RWPE2 (cell line): ENCODE measurements at regions not wholly inside any gene's neighbourhood (a gene's known extent, or its start where the extent isn't known, plus 50 kb on each side); places are given as distances from the start of the nearest gene placed in this dataset.

Experiments used
- ATAC-seq: fragments of 200-7000 bp; cut with Tn5 transposase; 3 replicates; pipeline ENCODE4 v1.9.1; 2021; ENCODE audit warnings: low read depth
- DNase-seq: peaks from one replicate; pipeline ENCODE4 v3.0.0-alpha.2; 2020; ENCODE audit warnings: low spot score
- H3K27ac ChIP-seq: fragments of 450-650 bp; 2 replicates; pipeline ENCODE4 v1.5.1; 2017; ENCODE audit warnings: mild to moderate bottlenecking; ENCODE audit not compliant: poor library complexity, severe bottlenecking
- H3K27me3 ChIP-seq: fragments of 250-450 bp; sonication (Bioruptor Pico); 2 replicates; pipeline ENCODE4 v1.5.1; 2021; ENCODE audit warnings: mild to moderate bottlenecking, moderate library complexity; ENCODE audit not compliant: insufficient read depth, poor library complexity, severe bottlenecking
- H3K36me3 ChIP-seq: fragments of 250-450 bp; sonication (Bioruptor Pico); 2 replicates; pipeline ENCODE4 v1.5.1; 2020; ENCODE audit warnings: low read depth, mild to moderate bottlenecking, moderate library complexity
- H3K4me1 ChIP-seq: fragments of 250-450 bp; sonication (Bioruptor Pico); 2 replicates; pipeline ENCODE4 v1.5.1; 2021; ENCODE audit warnings: mild to moderate bottlenecking, moderate library complexity; ENCODE audit not compliant: insufficient read depth, poor library complexity, severe bottlenecking
- H3K4me3 ChIP-seq: fragments of 250-450 bp; sonication (Bioruptor Pico); 2 replicates; pipeline ENCODE4 v1.5.1; 2021; ENCODE audit warnings: mild to moderate bottlenecking, moderate library complexity; ENCODE audit not compliant: severe bottlenecking
- H3K9me3 ChIP-seq: fragments of 250-450 bp; sonication (Bioruptor Pico); 2 replicates; pipeline ENCODE4 v1.5.1; 2021; ENCODE audit warnings: mild to moderate bottlenecking, moderate library complexity; ENCODE audit not compliant: severe bottlenecking
- CTCF ChIP-seq: fragments of 450-650 bp; IDR thresholded peaks from one replicate; pipeline ENCODE4 v1.5.1; 2017; ENCODE audit warnings: mild to moderate bottlenecking, moderate library complexity; ENCODE audit not compliant: poor library complexity, severe bottlenecking

GRCh38 chr18:73261243-73261642, 393.5 kb upstream of the NETO1 start:
- TF ChIP-seq CTCF = no peak
- no peak for ATAC-seq
- H3K27me3 ChIP-seq = no peaks in the 10 kb centered on the region
- H3K36me3 ChIP-seq = no peaks in the 10 kb centered on the region
- H3K27ac ChIP-seq = no peak overlapping the region
- no peak overlapping the region for H3K4me3 ChIP-seq
- no peaks in the 10 kb centered on the region for H3K9me3 ChIP-seq
- no peaks in the 10 kb centered on the region for H3K4me1 ChIP-seq
- no peak for DNase-seq

GRCh38 chr18:73258375-73259087, 390.7 kb upstream of the NETO1 start:
- DNase-seq (no peak), ATAC-seq (no peak)
- Histone ChIP-seq H3K27ac (no peak overlapping the region), H3K27me3 (no peaks in the 10 kb centered on the region), H3K36me3 (no peaks in the 10 kb centered on the region), H3K4me3 (no peak overlapping the region), H3K4me1 (no peaks in the 10 kb centered on the region), H3K9me3 (no peaks in the 10 kb centered on the region)
- no peak for TF ChIP-seq CTCF

GRCh38 chr18:73254564-73254963, 386.8 kb upstream of the NETO1 start:
- ATAC-seq (no peak), DNase-seq (no peak)
- no peaks in the 10 kb centered on the region for H3K4me1 ChIP-seq
- H3K9me3 ChIP-seq = no peaks in the 10 kb centered on the region
- no peaks in the 10 kb centered on the region for H3K36me3 ChIP-seq
- no peak for TF ChIP-seq CTCF
- H3K4me3 ChIP-seq = no peak overlapping the region
- H3K27ac ChIP-seq = no peak overlapping the region
- no peaks in the 10 kb centered on the region for H3K27me3 ChIP-seq

GRCh38 chr18:73249030-73249429, 381.2 kb upstream of the NETO1 start:
- H3K36me3 ChIP-seq = no peaks in the 10 kb centered on the region
- no peak for ATAC-seq

More at GRCh38 chr18:73249030-73249429, 381.2 kb upstream of the NETO1 start:
- no peaks in the 10 kb centered on the region for H3K9me3 ChIP-seq
- no peak overlapping the region for H3K27ac ChIP-seq
- H3K4me1 ChIP-seq = no peaks in the 10 kb centered on the region
- TF ChIP-seq CTCF = no peak
- no peaks in the 10 kb centered on the region for H3K27me3 ChIP-seq
- H3K4me3 ChIP-seq = no peak overlapping the region
- DNase-seq = no peak
